OCI-LY7 (cell line): ENCODE measurements at regions not wholly inside any gene's neighbourhood (a gene's known extent, or its start where the extent isn't known, plus 50 kb on each side); places are given as distances from the start of the nearest gene placed in this dataset.
"Not testable (repeated sequence)": the region's sequence is repeated elsewhere in the genome, so short reads cannot be mapped to it uniquely, and the experiment has no call there.

Experiments used
- BruUV-seq: library from RNA; stranded (reverse); fragments of 400-500 nt; replicated peaks from 2 replicates; lab custom pipeline; 2021; lab: Mats Ljungman, UMichigan
- CTCF ChIA-PET: fragments of 300-600 bp; sonication (Branson Sonifier 250); formaldehyde crosslinking; loops from one replicate; lab custom pipeline; 2022; ENCODE audit warnings: antibody characterized with exemption; ENCODE audit not compliant: unreplicated experiment; lab: Charles Lee
- POLR2A ChIA-PET: fragments of 300-600 bp; sonication (Branson Sonifier 250); formaldehyde crosslinking; loops from one replicate; lab custom pipeline; 2022; ENCODE audit warnings: antibody characterized with exemption; lab: Charles Lee
- DNase-seq: peaks from one replicate; pipeline ENCODE4 v3.0.0-alpha.2; 2015; ENCODE audit warnings: low spot score
- H2AFZ ChIP-seq: fragments of 200-600 bp; sonication (generic), shearing (Covaris generic); 2 replicates; pipeline ENCODE4 v1.6.1; 2014; ENCODE audit warnings: mild to moderate bottlenecking, antibody characterized with exemption, low read length, moderate library complexity
- H3K27ac ChIP-seq: fragments of 200-600 bp; sonication (generic); 2 replicates; pipeline ENCODE4 v1.5.1; 2014; ENCODE audit warnings: mixed run types, low read depth, mild to moderate bottlenecking, moderate library complexity, low read length, inconsistent platforms; ENCODE audit not compliant: poor library complexity, severe bottlenecking
- H3K36me3 ChIP-seq: fragments of 200-600 bp; sonication (generic); 2 replicates; pipeline ENCODE4 v1.6.1; 2014; ENCODE audit warnings: mild to moderate bottlenecking, antibody characterized with exemption, low read length, moderate library complexity, mixed read lengths; ENCODE audit not compliant: insufficient read depth
- H3K4me1 ChIP-seq: fragments of 200-600 bp; sonication (generic); 2 replicates; pipeline ENCODE4 v1.5.1; 2014; ENCODE audit warnings: mild to moderate bottlenecking, low read length; ENCODE audit not compliant: insufficient read depth, poor library complexity, severe bottlenecking
- H3K4me2 ChIP-seq: fragments of 200-600 bp; sonication (generic); 2 replicates; pipeline ENCODE4 v1.6.1; 2014; ENCODE audit warnings: mild to moderate bottlenecking, low read length
- H3K4me3 ChIP-seq: fragments of 200-600 bp; sonication (generic); 2 replicates; pipeline ENCODE4 v1.5.1; 2014; ENCODE audit warnings: mild to moderate bottlenecking, low read depth, low read length; ENCODE audit not compliant: poor library complexity, severe bottlenecking
- H3K79me2 ChIP-seq: fragments of 200-600 bp; sonication (generic); 2 replicates; pipeline ENCODE4 v1.6.1; 2016; ENCODE audit warnings: low read depth, mild to moderate bottlenecking, low read length, moderate library complexity, mixed read lengths; ENCODE audit not compliant: insufficient read depth
- H3K9me2 ChIP-seq: fragments of 200-600 bp; sonication (generic); 2 replicates; pipeline ENCODE4 v1.6.1; 2016; ENCODE audit warnings: mild to moderate bottlenecking, low read length, mixed read lengths; ENCODE audit not compliant: insufficient read depth
- H3K9me3 ChIP-seq: fragments of 200-600 bp; sonication (generic); 2 replicates; pipeline ENCODE4 v1.6.1; 2014; ENCODE audit warnings: mild to moderate bottlenecking, mixed run types, low read length, mixed read lengths
- H4K20me1 ChIP-seq: fragments of 200-600 bp; sonication (generic); 2 replicates; pipeline ENCODE4 v1.6.1; 2014; ENCODE audit warnings: mild to moderate bottlenecking, antibody characterized with exemption, low read length, moderate library complexity, mixed read lengths; ENCODE audit not compliant: insufficient read depth
- CTCF ChIP-seq: fragments of 200-600 bp; sonication (generic); conservative IDR thresholded peaks from 2 replicates; pipeline ENCODE4 v1.5.1; 2014; ENCODE audit warnings: mild to moderate bottlenecking, antibody characterized with exemption, low read length, moderate library complexity, mixed read lengths
- EZH2phosphoT487 ChIP-seq: fragments of 200-600 bp; sonication (generic); IDR thresholded peaks from 2 replicates; pipeline ENCODE4 v1.6.1; 2018; ENCODE audit warnings: low read depth, borderline replicate concordance, mild to moderate bottlenecking, mixed run types, antibody characterized with exemption, low read length, moderate library complexity, mixed read lengths
- intact Hi-C: fragments of 100-400 bp; cut with micrococcal nuclease; formaldehyde crosslinking; loops from one replicate; pipeline ENCODE4 v1.10.0; 2022; ENCODE audit not compliant: unreplicated experiment

- Histone ChIP-seq H3K36me3 (no peaks in the 10 kb centered on the region), H3K27ac (no peak overlapping the region), H3K9me2 (no peaks in the 10 kb centered on the region), H3K4me1 (no peaks in the 10 kb centered on the region), H2AFZ (no peak overlapping the region), H3K4me2 (no peak overlapping the region), H3K79me2 (no peaks in the 10 kb centered on the region), H3K9me3 (no peaks in the 10 kb centered on the region), H3K4me3 (no peak overlapping the region), H4K20me1 (no peaks in the 10 kb centered on the region)
- intact Hi-C loops, result no loop called here
- BruUV-seq, result no TSS peak
- TF ChIP-seq CTCF (no peak), EZH2phosphoT487 (no peak)
- CTCF ChIA-PET, result no interaction called here
- POLR2A ChIA-PET, result no interaction called here
- no peak for DNase-seq
These were observed 163.5 kb downstream of the HINT1 start for GRCh38 chr5:131001507-131001906.

- H3K4me1 ChIP-seq, result no peaks in the 10 kb centered on the region
- intact Hi-C loops, result no loop called here
- no peaks in the 10 kb centered on the region for H3K36me3 ChIP-seq
- H3K9me3 ChIP-seq, result no peaks in the 10 kb centered on the region
- no peak overlapping the region for H3K27ac ChIP-seq
- no peak overlapping the region for H2AFZ ChIP-seq
- BruUV-seq, result no TSS peak
- no peak for DNase-seq
- no peak overlapping the region for H3K4me3 ChIP-seq
- no peak overlapping the region for H3K4me2 ChIP-seq
- CTCF ChIA-PET, result no interaction called here
- POLR2A ChIA-PET, result no interaction called here
- TF ChIP-seq CTCF, result no peak
- no peak for TF ChIP-seq EZH2phosphoT487
- H4K20me1 ChIP-seq, result no peaks in the 10 kb centered on the region
- no peaks in the 10 kb centered on the region for H3K79me2 ChIP-seq
- no peaks in the 10 kb centered on the region for H3K9me2 ChIP-seq
These were observed 164.8 kb downstream of the HINT1 start for GRCh38 chr5:131000289-131000688.

- H3K9me2 ChIP-seq, H3K4me3 ChIP-seq, H3K79me2 ChIP-seq, BruUV-seq, H3K4me2 ChIP-seq, H3K9me3 ChIP-seq, H3K4me1 ChIP-seq, DNase-seq, CTCF ChIA-PET, POLR2A ChIA-PET, H2AFZ ChIP-seq, H4K20me1 ChIP-seq, H3K27ac ChIP-seq, intact Hi-C loops, H3K36me3 ChIP-seq: not testable (repeated sequence)
These were observed 168.3 kb downstream of the HINT1 start for GRCh38 chr5:130996720-130997119.
